Central memory CD8-positive, alpha-beta T cell (primary cell): ENCODE measurements at regions not wholly inside any gene's neighbourhood (a gene's known extent, or its start where the extent isn't known, plus 50 kb on each side); places are given as distances from the start of the nearest gene placed in this dataset.
"Not testable (repeated sequence)": the region's sequence is repeated elsewhere in the genome, so short reads cannot be mapped to it uniquely, and the experiment has no call there.

Source experiments
- ATAC-seq: fragments of 150-1000 bp; cut with Tn5 transposase; replicated peaks from 2 replicates; pipeline ENCODE4 v1.10.0; 2022; ENCODE audit warnings: mild to moderate bottlenecking, moderate FRiP score, moderate number of reproducible peaks; ENCODE audit not compliant: poor library complexity, severe bottlenecking; ENCODE audit errors: extremely low read depth
- DNase-seq, 2 donors: peaks; one replicate each; pipeline ENCODE4 v3.0.0; 2021; ENCODE audit warnings: low spot score in 2 of 2
- H3K27ac Mint-ChIP-seq: one replicate; pipeline ENCODE4 v1.8.0; 2022; ENCODE audit warnings: low read depth, mild to moderate bottlenecking, moderate library complexity, mixed read lengths
- H3K27me3 Mint-ChIP-seq: one replicate; pipeline ENCODE4 v1.8.0; 2022; ENCODE audit warnings: mixed read lengths
- H3K36me3 Mint-ChIP-seq: one replicate; pipeline ENCODE4 v1.8.0; 2022; ENCODE audit warnings: mild to moderate bottlenecking, moderate library complexity, mixed read lengths; ENCODE audit not compliant: insufficient read depth
- H3K4me1 Mint-ChIP-seq: one replicate; pipeline ENCODE4 v1.8.0; 2022; ENCODE audit warnings: mixed read lengths
- H3K4me3 Mint-ChIP-seq: one replicate; pipeline ENCODE4 v1.8.0; 2022; ENCODE audit warnings: mild to moderate bottlenecking, moderate library complexity, mixed read lengths
- H3K9me3 Mint-ChIP-seq: one replicate; pipeline ENCODE4 v1.8.0; 2022; ENCODE audit warnings: mixed read lengths

DNA sequence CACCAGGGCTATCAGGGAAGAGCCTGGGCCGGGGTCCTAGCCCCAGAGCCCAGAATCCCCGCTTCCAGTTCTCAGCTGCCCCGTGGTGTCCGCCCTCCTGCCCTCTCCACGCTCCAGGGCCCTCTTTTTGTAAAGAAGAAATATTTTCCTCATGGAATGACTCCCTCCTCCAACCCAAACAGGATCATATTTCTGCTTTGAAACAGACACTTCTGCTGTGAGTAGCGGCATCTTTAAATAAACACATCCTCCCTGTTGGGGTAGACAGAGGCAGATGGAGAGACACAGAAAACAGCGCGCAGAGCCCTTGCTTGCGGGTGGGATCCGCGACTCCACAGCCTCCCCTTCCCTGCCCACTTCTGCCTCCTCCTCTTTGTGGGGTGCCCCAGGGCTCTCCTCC, 4384.7 kb upstream of the TPTE start:
- not testable (repeated sequence) for H3K4me3 Mint-ChIP-seq

DNA sequence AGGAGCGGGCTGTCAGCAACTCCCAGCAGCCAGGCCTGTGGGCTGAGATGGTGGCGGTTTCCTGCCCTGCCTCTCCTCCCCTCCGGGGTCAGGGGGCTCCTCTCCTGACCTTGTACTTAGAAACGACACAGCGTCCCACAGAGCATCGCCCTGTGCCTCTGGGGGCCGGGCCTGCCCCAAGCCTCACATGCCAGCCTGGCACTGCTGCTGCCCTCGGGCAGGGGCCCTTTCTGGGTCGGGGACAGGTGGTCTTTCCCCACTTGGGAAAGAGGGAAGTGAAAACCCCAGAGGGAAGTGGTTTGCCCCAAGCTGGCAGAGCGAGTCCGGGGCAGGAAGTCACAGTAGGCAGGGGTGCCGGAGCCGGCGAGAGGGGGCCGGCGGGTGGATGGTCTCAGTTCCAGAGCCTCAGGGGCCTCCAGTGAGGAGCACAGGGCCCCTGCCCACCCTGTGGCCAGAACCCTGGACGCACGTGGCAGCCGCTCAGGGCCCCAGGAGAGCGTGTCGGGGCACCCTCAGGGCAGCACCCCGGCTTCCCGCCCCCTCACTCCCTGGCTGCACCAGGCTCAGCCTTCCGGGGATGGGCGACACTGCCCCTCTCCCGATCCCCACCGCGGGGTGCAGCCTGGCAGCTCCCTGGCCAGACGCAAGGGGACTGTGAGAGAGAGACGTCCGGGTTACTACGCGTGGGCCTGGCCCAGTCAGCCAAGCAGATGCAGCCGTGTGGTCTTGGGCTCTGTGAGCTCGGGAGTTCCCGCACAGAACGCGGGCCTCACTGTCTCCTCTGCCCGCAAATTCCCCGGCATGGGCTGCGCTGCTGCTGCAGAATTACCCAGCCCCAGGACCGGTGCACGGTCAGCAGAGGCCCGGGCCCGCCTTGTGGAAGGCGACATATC, 4382.9 kb upstream of the TPTE start:
- H3K4me1 Mint-ChIP-seq, H3K9me3 Mint-ChIP-seq, DNase-seq, H3K4me3 Mint-ChIP-seq, H3K27me3 Mint-ChIP-seq, H3K36me3 Mint-ChIP-seq, H3K27ac Mint-ChIP-seq: not testable (repeated sequence)
- ATAC-seq, result peak; percentile 63

More for the DNA sequence above, 4384.7 kb upstream of the TPTE start:
- not testable (repeated sequence) for H3K9me3 Mint-ChIP-seq, H3K4me1 Mint-ChIP-seq, DNase-seq, ATAC-seq, H3K27ac Mint-ChIP-seq, H3K36me3 Mint-ChIP-seq, H3K27me3 Mint-ChIP-seq

DNA sequence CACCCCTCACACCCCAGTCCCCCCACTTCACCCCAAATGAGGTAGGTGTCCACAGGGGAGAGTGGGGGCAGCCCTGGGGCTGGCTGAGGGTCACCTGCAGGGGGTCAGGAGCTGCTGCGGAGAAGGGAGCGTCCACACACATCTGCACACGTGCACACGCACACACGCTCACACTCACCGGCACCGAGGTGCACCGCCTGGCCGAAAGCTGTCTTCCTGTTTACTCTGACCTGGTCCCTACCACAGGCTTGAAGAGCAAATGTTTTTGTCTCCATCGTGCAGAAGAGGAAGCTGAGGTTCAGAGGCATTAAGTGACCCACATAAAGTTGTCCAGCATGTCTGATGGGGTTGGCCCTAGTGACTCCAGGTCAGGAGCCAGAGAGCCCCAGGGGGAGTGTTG, 4382.1 kb upstream of the TPTE start:
- not testable (repeated sequence) for H3K36me3 Mint-ChIP-seq, ATAC-seq, H3K4me1 Mint-ChIP-seq, H3K4me3 Mint-ChIP-seq, H3K27me3 Mint-ChIP-seq, DNase-seq, H3K27ac Mint-ChIP-seq, H3K9me3 Mint-ChIP-seq

DNA sequence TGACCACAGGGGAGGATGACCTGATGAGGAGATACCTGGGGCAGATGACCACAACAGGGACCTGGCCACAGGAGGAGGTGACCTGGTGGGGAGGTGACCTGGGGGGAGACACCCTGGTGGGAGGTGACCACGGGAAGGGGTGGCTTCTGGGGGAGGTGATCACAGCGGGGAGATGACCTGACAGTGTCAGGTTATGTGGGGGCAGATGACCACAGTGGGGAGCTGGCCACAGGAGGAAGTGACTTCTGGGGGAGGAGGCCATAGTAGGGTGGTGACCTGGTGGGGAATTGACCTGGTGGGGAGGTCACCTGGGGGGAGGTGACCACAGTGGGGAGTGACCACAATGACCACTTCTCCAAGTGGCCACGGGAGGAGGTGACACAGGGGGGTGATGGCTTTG, 4381.5 kb upstream of the TPTE start:
- H3K9me3 Mint-ChIP-seq, H3K36me3 Mint-ChIP-seq, H3K27me3 Mint-ChIP-seq, ATAC-seq, H3K4me1 Mint-ChIP-seq, H3K27ac Mint-ChIP-seq, H3K4me3 Mint-ChIP-seq, DNase-seq: not testable (repeated sequence)

DNA sequence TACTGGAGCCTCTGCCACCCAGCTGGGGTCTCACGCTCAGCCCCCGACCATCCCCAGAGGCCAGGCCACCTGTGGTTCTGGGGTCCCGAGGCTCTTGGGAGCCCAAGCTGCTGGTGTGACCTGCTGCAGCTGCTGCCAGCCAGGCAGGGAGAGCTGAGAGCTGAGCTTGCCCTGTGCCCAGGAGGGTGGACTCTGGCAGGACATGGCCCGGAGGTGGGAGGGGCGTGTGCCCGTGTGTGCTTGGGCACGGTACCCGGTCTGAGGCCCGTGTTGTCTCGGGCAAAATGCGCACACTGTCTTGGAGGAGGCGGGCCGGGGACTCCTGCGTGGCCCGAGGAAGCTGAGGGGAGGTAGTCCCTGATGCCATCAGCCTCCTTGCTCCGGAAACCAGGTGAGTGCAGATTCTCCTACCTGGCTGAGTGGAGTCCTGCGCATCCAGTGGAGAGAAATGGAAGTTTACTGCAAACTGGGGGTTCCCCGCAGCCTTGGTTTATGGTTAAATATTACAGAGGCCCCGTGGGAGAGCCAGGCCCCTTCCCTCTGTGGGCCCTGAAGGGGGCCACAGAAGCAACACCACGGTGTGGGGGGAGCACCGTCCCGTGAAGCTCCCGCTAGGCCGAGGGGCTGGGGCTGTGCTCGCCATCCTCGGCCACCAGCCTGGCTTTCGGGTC, 4380.8 kb upstream of the TPTE start:
- not testable (repeated sequence) for H3K4me3 Mint-ChIP-seq, ATAC-seq, H3K27me3 Mint-ChIP-seq, H3K4me1 Mint-ChIP-seq, H3K27ac Mint-ChIP-seq, DNase-seq, H3K36me3 Mint-ChIP-seq, H3K9me3 Mint-ChIP-seq

DNA sequence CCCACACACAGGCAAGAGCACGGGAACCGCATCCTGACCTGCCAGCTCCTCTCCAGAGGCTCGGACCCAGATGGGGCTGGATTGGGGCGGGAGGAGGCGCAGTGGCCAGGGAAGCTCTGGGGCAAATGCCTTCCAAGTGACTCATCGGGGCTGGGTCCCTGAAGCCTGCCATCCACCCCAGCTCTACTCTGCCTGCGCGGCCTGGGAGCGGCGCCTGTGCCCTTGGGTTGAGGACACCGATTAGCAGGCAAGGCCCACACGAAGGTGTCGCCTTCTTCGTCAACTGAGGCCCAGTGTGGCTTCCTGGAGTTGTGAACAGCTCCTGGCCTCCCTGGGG, 4380.3 kb upstream of the TPTE start:
- not testable (repeated sequence) for H3K27ac Mint-ChIP-seq, DNase-seq, H3K4me3 Mint-ChIP-seq, H3K27me3 Mint-ChIP-seq, H3K4me1 Mint-ChIP-seq, ATAC-seq, H3K9me3 Mint-ChIP-seq, H3K36me3 Mint-ChIP-seq

DNA sequence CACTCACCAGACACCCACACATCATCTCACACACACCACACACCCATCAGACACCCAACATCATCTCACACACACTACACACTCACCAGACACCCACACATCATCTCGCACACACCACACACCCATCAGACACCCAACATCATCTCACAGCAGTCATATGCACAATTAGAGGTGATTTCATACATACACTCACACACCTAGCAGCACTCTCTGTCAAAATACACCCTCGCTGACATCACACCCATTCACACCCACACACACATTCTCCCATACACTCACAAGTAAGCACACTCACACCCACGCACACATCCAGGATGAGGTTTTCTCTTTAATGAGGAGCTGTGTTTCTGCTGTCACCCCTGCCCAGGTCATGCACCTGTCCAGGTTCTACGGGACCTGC, 4368.2 kb upstream of the TPTE start:
- not testable (repeated sequence) for H3K36me3 Mint-ChIP-seq

DNA sequence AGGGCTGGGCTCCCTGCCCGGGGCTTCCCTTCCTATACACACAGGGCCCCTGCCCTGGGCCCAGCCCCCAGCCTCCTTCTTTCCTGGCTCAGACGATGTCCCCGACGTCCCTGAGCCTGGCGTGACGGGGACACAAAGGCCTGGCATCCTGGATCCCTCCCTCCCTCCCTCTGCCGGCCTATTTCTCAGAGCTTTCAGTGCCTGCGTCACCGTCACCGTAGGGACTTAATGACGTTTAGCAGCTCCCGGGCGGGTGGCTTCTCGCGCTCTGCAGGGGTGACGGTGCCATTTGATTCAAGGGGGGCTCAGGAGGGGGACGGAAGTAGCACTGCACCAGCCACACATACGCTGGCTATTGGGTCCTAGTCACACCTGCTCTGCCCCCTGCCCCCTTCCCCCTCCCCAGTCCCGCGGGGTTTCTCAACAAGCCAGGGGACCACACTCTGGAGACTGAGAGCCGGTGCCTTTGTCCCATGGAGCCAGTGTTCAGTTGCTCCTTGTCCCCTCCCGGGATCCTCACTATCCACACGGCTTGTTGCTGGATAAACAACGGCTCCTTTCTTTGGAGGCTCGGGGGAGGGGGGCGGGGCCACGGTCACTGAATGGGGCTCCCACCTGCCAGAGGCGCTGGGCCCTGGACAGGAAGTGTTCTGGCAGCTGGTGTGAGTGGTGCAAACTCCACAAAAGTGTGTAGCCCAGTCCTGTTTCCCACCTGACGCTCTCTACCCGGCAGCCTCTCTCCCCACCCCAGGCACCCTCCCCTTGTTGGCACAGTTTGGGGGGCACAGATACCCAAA, 4366.7 kb upstream of the TPTE start:
- H3K36me3 Mint-ChIP-seq, H3K4me3 Mint-ChIP-seq, H3K9me3 Mint-ChIP-seq, H3K4me1 Mint-ChIP-seq, DNase-seq, H3K27ac Mint-ChIP-seq, H3K27me3 Mint-ChIP-seq: not testable (repeated sequence)
- ATAC-seq, result peak; percentile 92

More for the DNA sequence above, 4368.2 kb upstream of the TPTE start:
- not testable (repeated sequence) for H3K4me3 Mint-ChIP-seq, H3K27ac Mint-ChIP-seq, H3K9me3 Mint-ChIP-seq, DNase-seq, ATAC-seq, H3K4me1 Mint-ChIP-seq, H3K27me3 Mint-ChIP-seq

DNA sequence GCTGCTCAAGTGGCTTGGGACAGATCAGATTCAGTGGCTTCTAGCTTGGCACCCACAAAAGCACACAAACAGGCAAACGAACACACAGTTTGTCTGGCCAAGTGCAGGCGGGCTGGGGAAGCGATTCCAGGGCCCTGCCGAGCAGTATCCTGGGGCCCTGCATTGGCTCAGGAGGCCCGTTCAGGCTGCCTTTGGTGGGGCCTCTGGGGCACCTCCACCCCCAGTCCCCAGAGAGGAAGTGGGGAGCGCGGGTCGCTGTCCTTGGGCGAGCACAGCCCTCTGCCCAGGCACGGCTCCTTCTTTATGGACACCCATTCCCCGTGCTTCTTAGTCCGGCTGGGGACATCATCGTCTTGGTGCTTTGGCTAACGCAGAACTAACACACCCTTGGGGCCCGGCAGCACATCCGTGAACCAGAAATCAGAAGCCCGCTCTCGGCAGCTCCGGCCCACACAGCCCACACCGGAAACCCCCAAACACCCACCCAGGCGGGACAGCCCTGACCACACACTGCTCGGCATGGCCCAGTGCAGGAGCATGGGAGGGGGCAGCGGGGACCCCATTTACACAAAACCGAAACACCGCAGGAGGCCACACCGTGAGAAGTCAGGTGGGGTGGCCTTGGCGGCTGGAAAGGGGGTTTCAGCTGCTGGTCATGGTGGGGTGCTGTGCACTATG, 4364.5 kb upstream of the TPTE start:
- H3K27ac Mint-ChIP-seq, H3K4me3 Mint-ChIP-seq, ATAC-seq, H3K4me1 Mint-ChIP-seq, H3K36me3 Mint-ChIP-seq, H3K9me3 Mint-ChIP-seq, DNase-seq, H3K27me3 Mint-ChIP-seq: not testable (repeated sequence)

DNA sequence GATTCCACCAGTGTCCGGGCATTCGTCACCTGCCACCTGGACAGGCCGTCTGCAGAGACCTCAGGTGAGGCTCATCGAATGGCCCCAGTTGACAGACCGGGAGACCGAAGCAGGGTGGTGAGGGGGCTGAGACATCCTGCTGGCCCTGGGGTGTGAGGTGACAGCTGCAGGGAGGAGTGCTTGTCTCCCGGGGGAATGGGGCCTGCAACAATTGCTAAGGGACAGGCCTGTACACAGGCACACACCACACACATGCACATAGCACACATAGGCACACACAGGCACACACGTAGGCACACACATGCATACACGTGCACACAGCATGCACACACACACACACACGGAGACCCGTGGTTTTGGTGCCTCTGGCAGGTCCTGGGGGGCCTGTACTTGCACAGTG, 4363.9 kb upstream of the TPTE start:
- not testable (repeated sequence) for H3K27me3 Mint-ChIP-seq, H3K4me1 Mint-ChIP-seq, DNase-seq, H3K9me3 Mint-ChIP-seq, ATAC-seq, H3K4me3 Mint-ChIP-seq, H3K27ac Mint-ChIP-seq, H3K36me3 Mint-ChIP-seq

DNA sequence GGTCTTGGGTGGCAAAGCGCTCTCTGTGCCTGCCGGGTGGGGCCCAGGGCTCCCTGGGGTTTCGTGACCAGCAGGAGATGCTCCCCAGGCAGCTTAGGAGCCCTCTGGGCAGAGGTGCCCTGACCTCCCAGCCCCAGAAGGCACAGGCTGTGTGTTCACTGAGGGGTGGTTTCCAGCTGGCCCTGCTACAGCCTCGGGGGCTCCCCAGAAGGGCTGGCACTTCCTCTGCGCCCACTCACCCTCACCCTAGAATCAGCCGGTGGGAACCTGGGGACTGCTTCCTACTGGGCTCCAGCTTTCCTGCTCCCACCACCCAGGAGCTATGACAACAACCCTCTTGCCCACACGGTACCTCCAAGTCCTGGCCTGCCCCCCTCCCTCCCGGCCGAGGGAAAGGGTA, 4363.2 kb upstream of the TPTE start:
- H3K4me3 Mint-ChIP-seq, H3K36me3 Mint-ChIP-seq, H3K27me3 Mint-ChIP-seq, H3K27ac Mint-ChIP-seq, H3K9me3 Mint-ChIP-seq, ATAC-seq, DNase-seq, H3K4me1 Mint-ChIP-seq: not testable (repeated sequence)
